ENCODE measurements at regions not wholly inside any gene's neighbourhood (a gene's known extent, or its start where the extent isn't known, plus 50 kb on each side); places are given as distances from the start of the nearest gene placed in this dataset.

DNA sequence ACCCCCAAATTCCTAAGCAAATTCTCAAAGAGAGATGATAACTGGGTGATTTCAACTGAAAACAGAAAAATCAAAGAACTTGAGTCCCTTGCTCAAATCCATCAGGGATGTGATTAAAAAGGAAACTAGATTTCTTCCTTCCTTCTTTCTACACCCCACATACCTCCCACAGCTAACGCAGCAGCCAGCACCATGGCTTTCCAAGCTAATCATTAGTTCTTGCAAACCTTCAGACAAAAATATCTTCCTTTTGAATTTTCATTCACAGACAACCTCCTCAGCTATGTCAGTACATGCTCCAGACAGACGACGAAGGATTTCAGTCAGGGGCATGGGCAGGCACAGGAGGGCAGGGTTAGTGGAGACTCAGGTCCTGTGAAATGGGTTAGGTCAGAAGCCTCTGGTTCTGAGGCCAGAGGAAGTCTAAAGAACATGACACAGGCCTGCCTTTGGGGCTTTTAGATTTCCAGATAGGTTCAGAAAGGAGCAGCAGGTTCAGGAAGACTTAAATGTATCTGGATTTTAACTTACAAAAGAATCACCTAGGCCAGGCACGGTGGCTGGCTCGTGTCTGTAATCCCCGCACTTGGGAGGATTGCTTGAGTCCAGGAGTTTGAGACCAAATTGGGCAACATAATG lies 173.7 kb upstream of the NFIB start:
- no peaks in the 10 kb centered on the region for H3K9me3 ChIP-seq (ENCODE audit: low read length)
- no peaks in the 10 kb centered on the region for H4K20me1 ChIP-seq (ENCODE audit: insufficient read depth, low read length)
- no peak overlapping the region for H3K27ac ChIP-seq (ENCODE audit: low read depth, low read length, poor library complexity, severe bottlenecking)
- H3K4me3 ChIP-seq (ENCODE audit: low read depth, low read length, poor library complexity, severe bottlenecking), result no peak overlapping the region
- no peaks in the 10 kb centered on the region for H3K27me3 ChIP-seq (ENCODE audit: insufficient read depth, low read length)
- no peaks in the 10 kb centered on the region for H3K4me1 ChIP-seq (ENCODE audit: insufficient read depth, low read length, severe bottlenecking)
- H2AFZ ChIP-seq (ENCODE audit: low read length), result no peak overlapping the region
- no peaks in the 10 kb centered on the region for H3K79me2 ChIP-seq (ENCODE audit: insufficient read depth, low read length)
- TF ChIP-seq EZH2 (IDR thresholded peaks at IDR 0.05; ENCODE audit: borderline replicate concordance, low read length), result no peak
- no peak for TF ChIP-seq CTCF (IDR thresholded peaks at IDR 0.05; ENCODE audit: low read length)
- no peak overlapping the region for H3K9ac ChIP-seq (ENCODE audit: low read length)
- H3K4me2 ChIP-seq (ENCODE audit: low read length), result no peak overlapping the region
- no peaks in the 10 kb centered on the region for H3F3A ChIP-seq (ENCODE audit: insufficient read depth, low read length)
- H3K9me2 ChIP-seq (ENCODE audit: low read depth, low read length), result no peaks in the 10 kb centered on the region
- no peaks in the 10 kb centered on the region for H3K36me3 ChIP-seq (ENCODE audit: insufficient read depth, low read length)

GRCh38 chr9:14485366-14485765 lies 171.4 kb upstream of the NFIB start:
- no peaks in the 10 kb centered on the region for H3F3A ChIP-seq (ENCODE audit: insufficient read depth, low read length)
- TF ChIP-seq CTCF (IDR thresholded peaks at IDR 0.05; ENCODE audit: low read length), result no peak
- TF ChIP-seq EZH2 (IDR thresholded peaks at IDR 0.05; ENCODE audit: borderline replicate concordance, low read length), result no peak
- no peaks in the 10 kb centered on the region for H3K36me3 ChIP-seq (ENCODE audit: insufficient read depth, low read length)
- no peaks in the 10 kb centered on the region for H3K27me3 ChIP-seq (ENCODE audit: insufficient read depth, low read length)
- H3K9me3 ChIP-seq (ENCODE audit: low read length), result no peaks in the 10 kb centered on the region
- no peaks in the 10 kb centered on the region for H4K20me1 ChIP-seq (ENCODE audit: insufficient read depth, low read length)
- H3K4me2 ChIP-seq (ENCODE audit: low read length), result no peak overlapping the region
- H3K79me2 ChIP-seq (ENCODE audit: insufficient read depth, low read length), result no peaks in the 10 kb centered on the region
- H3K4me3 ChIP-seq (ENCODE audit: low read depth, low read length, poor library complexity, severe bottlenecking), result no peak overlapping the region
- H3K9ac ChIP-seq (ENCODE audit: low read length), result no peak overlapping the region
- no peak overlapping the region for H2AFZ ChIP-seq (ENCODE audit: low read length)
- H3K27ac ChIP-seq (ENCODE audit: low read depth, low read length, poor library complexity, severe bottlenecking), result no peak overlapping the region
- no peaks in the 10 kb centered on the region for H3K4me1 ChIP-seq (ENCODE audit: insufficient read depth, low read length, severe bottlenecking)
- H3K9me2 ChIP-seq (ENCODE audit: low read depth, low read length), result no peaks in the 10 kb centered on the region

- Histone ChIP-seq H3K36me3 (ENCODE audit: insufficient read depth, low read length) (no peaks in the 10 kb centered on the region), H3K9me3 (ENCODE audit: low read length) (no peaks in the 10 kb centered on the region), H3F3A (ENCODE audit: insufficient read depth, low read length) (no peaks in the 10 kb centered on the region), H3K27ac (ENCODE audit: low read depth, low read length, poor library complexity, severe bottlenecking) (no peak overlapping the region), H3K79me2 (ENCODE audit: insufficient read depth, low read length) (no peaks in the 10 kb centered on the region), H3K4me1 (ENCODE audit: insufficient read depth, low read length, severe bottlenecking) (no peaks in the 10 kb centered on the region), H4K20me1 (ENCODE audit: insufficient read depth, low read length) (no peaks in the 10 kb centered on the region), H3K4me3 (ENCODE audit: low read depth, low read length, poor library complexity, severe bottlenecking) (no peak overlapping the region), H3K9ac (ENCODE audit: low read length) (no peak overlapping the region), H3K4me2 (ENCODE audit: low read length) (no peak overlapping the region), H2AFZ (ENCODE audit: low read length) (no peak overlapping the region), H3K9me2 (ENCODE audit: low read depth, low read length) (no peaks in the 10 kb centered on the region), H3K27me3 (ENCODE audit: insufficient read depth, low read length) (no peaks in the 10 kb centered on the region)
- no peak for TF ChIP-seq EZH2 (IDR thresholded peaks at IDR 0.05; ENCODE audit: borderline replicate concordance, low read length)
- no peak for TF ChIP-seq CTCF (IDR thresholded peaks at IDR 0.05; ENCODE audit: low read length)
These were observed 168.9 kb upstream of the NFIB start for GRCh38 chr9:14482856-14483255.
